OCI-LY1 (cell line): ENCODE measurements at regions not wholly inside any gene's neighbourhood (a gene's known extent, or its start where the extent isn't known, plus 50 kb on each side); places are given as distances from the start of the nearest gene placed in this dataset.

Source experiments
- H2AFZ ChIP-seq: fragments of 200-600 bp; sonication (generic), shearing (Covaris generic); 2 replicates; pipeline ENCODE4 v1.6.0; 2014; ENCODE audit warnings: antibody characterized with exemption, mild to moderate bottlenecking, low read length
- H3F3A ChIP-seq: fragments of 200-600 bp; sonication (generic), shearing (Covaris generic); 2 replicates; pipeline ENCODE4 v1.6.0; 2014; ENCODE audit warnings: mild to moderate bottlenecking, antibody characterized with exemption, low read length, moderate library complexity; ENCODE audit not compliant: insufficient read depth
- H3K27ac ChIP-seq: fragments of 200-600 bp; sonication (generic); 2 replicates; pipeline ENCODE4 v1.5.1; 2014; ENCODE audit warnings: low read length, mixed run types, mild to moderate bottlenecking, low read depth; ENCODE audit not compliant: poor library complexity, severe bottlenecking
- H3K27me3 ChIP-seq: fragments of 200-600 bp; sonication (generic); 2 replicates; pipeline ENCODE4 v1.6.0; 2014; ENCODE audit warnings: antibody characterized with exemption, mild to moderate bottlenecking, low read length, moderate library complexity; ENCODE audit not compliant: insufficient read depth
- H3K36me3 ChIP-seq: fragments of 200-600 bp; sonication (generic); 2 replicates; pipeline ENCODE4 v1.6.1; 2014; ENCODE audit warnings: mild to moderate bottlenecking, antibody characterized with exemption, low read length, moderate library complexity, mixed read lengths; ENCODE audit not compliant: insufficient read depth
- H3K4me1 ChIP-seq: fragments of 200-600 bp; sonication (generic); 2 replicates; pipeline ENCODE4 v1.5.1; 2014; ENCODE audit warnings: mild to moderate bottlenecking, low read length, moderate library complexity; ENCODE audit not compliant: insufficient read depth, severe bottlenecking
- H3K4me2 ChIP-seq: fragments of 200-600 bp; sonication (generic), shearing (Covaris generic); 2 replicates; pipeline ENCODE4 v1.6.1; 2014; ENCODE audit warnings: low read length
- H3K4me3 ChIP-seq: fragments of 200-600 bp; sonication (generic); 2 replicates; pipeline ENCODE4 v1.5.1; 2014; ENCODE audit warnings: low read length, low read depth, mild to moderate bottlenecking, mixed read lengths; ENCODE audit not compliant: poor library complexity, severe bottlenecking
- H3K79me2 ChIP-seq: fragments of 200-600 bp; shearing (Covaris generic); 2 replicates; pipeline ENCODE4 v1.6.1; 2016; ENCODE audit warnings: mixed run types, low read length, mixed read lengths; ENCODE audit not compliant: insufficient read depth
- H3K9ac ChIP-seq: fragments of 200-600 bp; sonication (generic), shearing (Covaris generic); 2 replicates; pipeline ENCODE4 v1.6.1; 2014; ENCODE audit warnings: mild to moderate bottlenecking, low read length, mixed read lengths
- H3K9me2 ChIP-seq: fragments of 200-600 bp; sonication (generic), shearing (Covaris generic); 2 replicates; pipeline ENCODE4 v1.6.1; 2014; ENCODE audit warnings: low read depth, mild to moderate bottlenecking, low read length, mixed read lengths
- H3K9me3 ChIP-seq: fragments of 200-600 bp; shearing (Covaris generic); 2 replicates; pipeline ENCODE4 v1.6.1; 2014; ENCODE audit warnings: low read length, mixed read lengths
- H4K20me1 ChIP-seq: fragments of 200-600 bp; sonication (generic), shearing (Covaris generic); 2 replicates; pipeline ENCODE4 v1.6.0; 2016; ENCODE audit warnings: mild to moderate bottlenecking, low read length; ENCODE audit not compliant: insufficient read depth
- EZH2 ChIP-seq: fragments of 200-600 bp; sonication (generic), shearing (Covaris generic); IDR thresholded peaks from 2 replicates; pipeline ENCODE4 v1.8.0; 2017; ENCODE audit warnings: borderline replicate concordance, mixed run types, mild to moderate bottlenecking, antibody characterized with exemption, low read length, moderate library complexity, mixed read lengths
- TF ChIP-seq, protein P1 (sequence below): fragments of 200-600 bp; sonication (generic), shearing (Covaris generic); IDR thresholded peaks from 2 replicates; pipeline ENCODE4 v1.5.1; 2017; ENCODE audit warnings: mild to moderate bottlenecking, antibody characterized with exemption, low read length, moderate library complexity, mixed read lengths

DNA sequence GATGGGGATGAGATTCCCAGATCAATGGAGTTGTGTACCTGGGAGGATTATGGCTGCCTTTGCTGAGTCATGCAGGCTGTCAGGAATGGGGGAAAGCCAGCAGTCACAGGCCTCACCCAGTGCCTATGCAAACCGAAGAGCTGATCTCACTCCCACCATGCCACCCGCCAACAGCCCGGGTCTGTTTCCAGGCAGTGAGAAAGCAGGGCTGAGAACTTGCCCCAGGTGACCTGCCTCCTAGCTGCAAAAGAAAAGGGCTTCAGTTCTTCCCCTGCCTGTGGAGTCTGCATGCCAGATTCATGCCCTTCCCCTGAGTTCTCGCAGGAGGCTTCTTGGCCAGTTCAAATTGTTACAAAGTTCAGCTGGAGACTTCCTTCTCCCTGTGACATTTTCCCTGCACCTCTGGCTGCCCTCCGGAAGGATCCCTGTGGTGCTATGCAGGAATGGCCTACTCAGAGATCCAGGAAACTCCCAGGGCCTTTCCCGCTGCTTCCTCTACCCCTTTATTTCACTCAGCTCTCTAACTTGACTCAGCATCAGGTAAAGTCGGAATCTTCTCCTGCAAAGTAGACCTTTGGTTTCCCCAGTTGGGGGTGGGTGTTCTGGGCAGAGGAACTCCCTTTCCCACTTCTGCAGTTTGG, 71.5 kb upstream of the B3GAT2 start:
- no peaks in the 10 kb centered on the region for H3K27me3 ChIP-seq
- H3K79me2 ChIP-seq: no peaks in the 10 kb centered on the region
- H4K20me1 ChIP-seq: no peaks in the 10 kb centered on the region
- H3K4me2 ChIP-seq: no peak overlapping the region
- H3K9ac ChIP-seq: no peak overlapping the region
- H3K36me3 ChIP-seq: no peaks in the 10 kb centered on the region
- H2AFZ ChIP-seq: no peak overlapping the region
- no peak for TF ChIP-seq EZH2
- TF ChIP-seq, protein P1, sequence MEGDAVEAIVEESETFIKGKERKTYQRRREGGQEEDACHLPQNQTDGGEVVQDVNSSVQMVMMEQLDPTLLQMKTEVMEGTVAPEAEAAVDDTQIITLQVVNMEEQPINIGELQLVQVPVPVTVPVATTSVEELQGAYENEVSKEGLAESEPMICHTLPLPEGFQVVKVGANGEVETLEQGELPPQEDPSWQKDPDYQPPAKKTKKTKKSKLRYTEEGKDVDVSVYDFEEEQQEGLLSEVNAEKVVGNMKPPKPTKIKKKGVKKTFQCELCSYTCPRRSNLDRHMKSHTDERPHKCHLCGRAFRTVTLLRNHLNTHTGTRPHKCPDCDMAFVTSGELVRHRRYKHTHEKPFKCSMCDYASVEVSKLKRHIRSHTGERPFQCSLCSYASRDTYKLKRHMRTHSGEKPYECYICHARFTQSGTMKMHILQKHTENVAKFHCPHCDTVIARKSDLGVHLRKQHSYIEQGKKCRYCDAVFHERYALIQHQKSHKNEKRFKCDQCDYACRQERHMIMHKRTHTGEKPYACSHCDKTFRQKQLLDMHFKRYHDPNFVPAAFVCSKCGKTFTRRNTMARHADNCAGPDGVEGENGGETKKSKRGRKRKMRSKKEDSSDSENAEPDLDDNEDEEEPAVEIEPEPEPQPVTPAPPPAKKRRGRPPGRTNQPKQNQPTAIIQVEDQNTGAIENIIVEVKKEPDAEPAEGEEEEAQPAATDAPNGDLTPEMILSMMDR: no peak
- H3K4me1 ChIP-seq: no peaks in the 10 kb centered on the region
- H3K9me3 ChIP-seq: no peaks in the 10 kb centered on the region
- no peak overlapping the region for H3K4me3 ChIP-seq
- no peaks in the 10 kb centered on the region for H3F3A ChIP-seq
- no peaks in the 10 kb centered on the region for H3K9me2 ChIP-seq
- no peak overlapping the region for H3K27ac ChIP-seq

DNA sequence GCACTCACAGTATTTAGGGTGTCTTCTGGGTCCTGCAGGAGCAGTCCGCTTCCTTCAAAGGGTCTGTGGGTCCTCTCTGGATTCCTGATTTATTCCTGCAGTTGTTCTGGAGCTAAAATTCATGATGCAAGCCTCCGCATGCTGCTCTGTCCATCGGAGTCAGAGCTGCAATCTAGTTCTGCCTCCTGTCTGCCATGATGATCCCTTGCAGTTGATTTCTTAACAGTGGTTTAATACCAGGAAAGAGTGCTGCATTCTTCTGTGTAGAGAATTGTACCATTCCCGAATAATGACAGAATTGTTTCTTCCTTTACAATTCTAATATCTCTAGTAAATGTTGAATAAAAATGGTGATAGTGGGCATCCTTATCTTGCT, 72.0 kb upstream of the B3GAT2 start:
- Histone ChIP-seq H3F3A (no peaks in the 10 kb centered on the region), H3K9me3 (no peaks in the 10 kb centered on the region), H3K36me3 (no peaks in the 10 kb centered on the region), H3K79me2 (no peaks in the 10 kb centered on the region), H3K9ac (no peak overlapping the region), H3K27ac (no peak overlapping the region), H3K27me3 (no peaks in the 10 kb centered on the region), H3K4me3 (no peak overlapping the region), H3K4me1 (no peaks in the 10 kb centered on the region), H4K20me1 (no peaks in the 10 kb centered on the region), H3K9me2 (no peaks in the 10 kb centered on the region), H2AFZ (no peak overlapping the region), H3K4me2 (no peak overlapping the region)
- TF ChIP-seq, protein P1: no peak
- no peak for TF ChIP-seq EZH2

DNA sequence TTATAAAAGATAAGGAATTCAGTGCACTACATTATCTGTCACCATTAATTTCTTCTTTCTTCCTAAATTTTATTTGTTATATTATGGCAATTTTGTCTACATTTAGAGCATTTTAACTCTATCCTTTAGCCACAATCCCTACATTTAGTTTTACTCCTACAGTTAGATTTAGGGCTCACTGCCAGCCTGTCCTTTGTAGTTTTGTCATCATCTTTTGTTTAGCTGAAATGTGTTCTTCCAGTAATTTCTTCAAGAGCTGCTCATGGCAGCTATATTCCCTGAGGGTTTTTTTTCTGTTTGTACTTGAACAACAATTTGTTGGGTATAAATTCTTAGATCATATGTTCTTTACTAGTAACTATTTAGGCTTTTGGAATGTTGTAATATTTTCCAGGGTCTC, 72.7 kb upstream of the B3GAT2 start:
- H3K9me2 ChIP-seq: no peaks in the 10 kb centered on the region
- H3K27ac ChIP-seq: no peak overlapping the region
- H3K36me3 ChIP-seq: no peaks in the 10 kb centered on the region
- H3K9me3 ChIP-seq: no peaks in the 10 kb centered on the region
- H3K27me3 ChIP-seq: no peaks in the 10 kb centered on the region
- no peaks in the 10 kb centered on the region for H3K4me1 ChIP-seq
- no peaks in the 10 kb centered on the region for H3F3A ChIP-seq
- no peak overlapping the region for H3K9ac ChIP-seq
- H2AFZ ChIP-seq: no peak overlapping the region
- TF ChIP-seq EZH2: no peak
- TF ChIP-seq, protein P1: no peak
- no peak overlapping the region for H3K4me3 ChIP-seq
- no peaks in the 10 kb centered on the region for H3K79me2 ChIP-seq
- H4K20me1 ChIP-seq: no peaks in the 10 kb centered on the region
- H3K4me2 ChIP-seq: no peak overlapping the region
